Fibroblast of skin of abdomen (primary cell): ENCODE measurements at regions not wholly inside any gene's neighbourhood (a gene's known extent, or its start where the extent isn't known, plus 50 kb on each side); places are given as distances from the start of the nearest gene placed in this dataset.
"Not testable (repeated sequence)": the region's sequence is repeated elsewhere in the genome, so short reads cannot be mapped to it uniquely, and the experiment has no call there.

Experiments
- DNase-seq: peaks from one replicate; pipeline ENCODE4 v3.0.0-alpha.2; 2013

- no peak for DNase-seq
Measured at GRCh38 chr5:1667648-1668140, 131.9 kb downstream of the MRPL36 start.

- no peak for DNase-seq
Measured at GRCh38 chr5:1666812-1667588, 132.6 kb downstream of the MRPL36 start.

DNA sequence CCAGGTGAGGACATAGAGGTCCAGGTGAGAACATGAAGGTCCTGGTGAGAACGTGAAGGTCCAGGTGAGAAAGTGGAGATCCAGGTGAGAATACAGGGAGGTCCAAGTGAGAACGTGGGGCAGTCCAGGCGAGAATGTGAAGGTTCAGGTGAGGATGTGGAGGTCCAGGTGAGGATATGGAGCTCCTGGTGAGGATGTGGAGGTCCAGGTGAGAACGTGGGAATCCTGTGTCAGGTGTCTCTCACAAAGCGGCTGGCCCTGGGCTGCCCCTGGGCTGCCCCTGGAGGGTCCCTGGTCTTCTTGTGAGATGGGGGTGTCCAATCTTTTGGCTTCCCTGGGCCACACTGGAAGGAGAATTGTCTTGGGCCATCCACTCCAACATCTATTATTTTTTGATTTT lies 133.4 kb downstream of the MRPL36 start:
- DNase-seq: no peak

DNA sequence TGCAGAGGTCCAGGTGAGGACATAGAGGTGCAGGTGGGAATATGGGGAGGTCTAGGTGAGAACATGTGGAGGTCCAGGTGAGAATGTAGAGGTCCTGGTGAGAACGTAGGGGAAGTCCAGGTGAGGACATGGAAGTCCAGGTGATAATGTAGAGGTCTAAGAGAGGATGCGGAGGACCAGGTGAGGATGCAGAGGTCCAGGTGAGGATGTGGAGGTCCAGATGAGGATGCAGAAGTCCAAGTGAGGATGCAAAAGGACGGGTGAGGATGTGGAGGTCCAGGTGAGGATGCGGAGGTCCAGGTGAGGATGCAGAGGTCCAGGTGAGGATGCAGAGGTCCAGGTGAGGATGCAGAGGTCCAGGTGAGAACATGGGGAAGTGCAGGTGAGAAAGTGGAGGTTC lies 133.8 kb downstream of the MRPL36 start:
- no peak for DNase-seq

DNA sequence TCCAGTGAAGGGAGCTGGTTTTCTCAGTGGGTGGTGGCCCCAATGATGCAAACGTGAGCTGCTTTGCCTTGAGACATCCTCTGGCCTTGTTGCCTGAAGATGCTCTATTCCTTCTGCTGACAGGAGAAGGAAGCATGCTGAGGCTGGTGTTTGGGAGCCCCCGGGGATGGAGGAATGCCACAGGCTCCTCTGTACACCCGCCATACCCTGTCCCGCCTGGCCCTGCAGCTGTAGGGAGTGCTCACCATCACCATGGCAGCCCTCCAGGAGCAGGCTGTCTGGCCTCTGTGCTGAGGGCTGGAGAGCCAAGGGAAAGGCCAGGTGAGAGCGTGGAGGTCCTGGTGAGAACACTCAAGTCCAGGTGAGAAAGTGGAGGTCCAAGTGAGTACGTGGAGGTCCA lies 134.4 kb downstream of the MRPL36 start:
- no peak for DNase-seq

DNA sequence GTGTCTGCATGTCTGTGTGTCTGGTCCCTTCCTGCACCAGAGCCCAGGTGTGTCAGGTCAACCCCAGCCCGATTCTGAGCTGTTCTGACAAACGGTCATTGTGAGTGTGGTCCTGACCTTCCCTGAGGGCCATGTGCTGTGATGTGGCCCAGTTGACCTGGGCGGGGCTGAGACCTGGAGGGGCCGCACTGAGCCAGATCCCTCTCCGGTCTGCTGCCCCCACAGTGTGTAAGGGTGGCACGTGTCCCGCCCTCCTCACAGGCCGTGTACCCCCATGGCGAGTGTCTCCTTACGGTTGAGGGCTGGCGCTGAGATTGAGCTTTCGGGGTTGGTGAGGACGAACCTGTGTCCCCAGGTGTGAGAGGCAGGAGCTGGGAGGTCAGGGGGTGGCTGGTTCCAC lies 136.5 kb downstream of the MRPL36 start:
- DNase-seq: no peak

GRCh38 chr5:1662559-1663085 lies 137.0 kb downstream of the MRPL36 start:
- DNase-seq: no peak

DNA sequence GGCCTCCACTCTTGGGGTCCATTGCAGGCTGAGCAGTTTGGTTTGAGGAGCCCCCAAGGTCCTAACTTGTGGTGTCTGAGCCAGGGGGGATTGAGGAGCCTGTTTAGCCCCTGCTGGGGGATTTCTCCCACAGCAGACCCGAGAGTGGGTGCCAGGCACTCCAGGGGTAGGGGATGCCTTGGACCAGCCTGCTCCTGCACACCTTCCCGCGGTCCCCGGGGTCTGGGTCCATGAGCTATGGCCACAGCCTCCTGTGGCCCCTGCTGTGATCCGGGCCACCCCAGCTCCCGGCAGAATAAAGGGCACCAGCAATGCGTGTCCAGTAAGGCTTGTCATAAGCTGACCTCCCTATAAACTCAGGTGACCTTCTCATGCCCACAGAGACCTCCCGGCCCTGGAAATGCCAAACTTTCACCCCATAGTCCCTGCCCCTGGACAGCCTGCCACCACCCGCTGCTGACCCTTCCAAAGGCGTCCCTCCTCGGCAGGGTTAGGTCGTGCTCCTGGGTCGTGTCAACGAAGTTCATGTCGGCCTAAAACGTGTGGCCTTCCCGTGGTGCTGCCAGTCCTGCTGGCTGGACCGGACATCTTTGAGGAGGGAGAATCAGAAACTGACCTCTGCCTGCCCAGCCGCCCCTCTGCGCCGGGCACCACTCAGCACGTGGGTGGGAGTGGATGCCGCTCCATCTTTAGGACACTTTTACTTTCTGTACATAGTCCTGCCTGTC lies 137.6 kb downstream of the MRPL36 start:
- DNase-seq: no peak

- no peak for DNase-seq
Measured at GRCh38 chr5:1661311-1661710, 137.6 kb upstream of the LPCAT1 start.

- DNase-seq: no peak
Measured at GRCh38 chr5:1660511-1660910, 136.8 kb upstream of the LPCAT1 start.

GRCh38 chr5:1660001-1660400 lies 136.2 kb upstream of the LPCAT1 start:
- DNase-seq: no peak

GRCh38 chr5:1659100-1659981 lies 135.6 kb upstream of the LPCAT1 start:
- DNase-seq: no peak

DNA sequence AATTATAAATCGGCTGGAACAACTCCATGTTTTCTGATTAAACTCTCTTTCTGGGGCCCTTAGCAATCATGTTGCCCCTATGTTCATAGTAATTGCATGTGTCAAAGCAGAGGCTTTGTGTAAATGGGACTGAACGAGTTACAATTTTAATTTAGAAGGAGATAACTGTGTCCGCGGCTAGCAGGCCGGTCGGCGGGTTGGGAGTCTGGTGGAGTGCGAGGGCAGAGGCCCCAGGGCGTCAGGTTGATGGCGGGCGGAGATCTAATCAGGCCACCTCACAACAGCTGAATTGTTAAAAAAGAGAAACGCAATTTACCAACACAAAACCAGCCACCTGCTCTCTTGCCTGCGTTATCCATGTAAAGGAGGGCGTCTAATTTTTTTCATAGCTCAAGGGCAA lies 134.9 kb upstream of the LPCAT1 start:
- no peak for DNase-seq

DNA sequence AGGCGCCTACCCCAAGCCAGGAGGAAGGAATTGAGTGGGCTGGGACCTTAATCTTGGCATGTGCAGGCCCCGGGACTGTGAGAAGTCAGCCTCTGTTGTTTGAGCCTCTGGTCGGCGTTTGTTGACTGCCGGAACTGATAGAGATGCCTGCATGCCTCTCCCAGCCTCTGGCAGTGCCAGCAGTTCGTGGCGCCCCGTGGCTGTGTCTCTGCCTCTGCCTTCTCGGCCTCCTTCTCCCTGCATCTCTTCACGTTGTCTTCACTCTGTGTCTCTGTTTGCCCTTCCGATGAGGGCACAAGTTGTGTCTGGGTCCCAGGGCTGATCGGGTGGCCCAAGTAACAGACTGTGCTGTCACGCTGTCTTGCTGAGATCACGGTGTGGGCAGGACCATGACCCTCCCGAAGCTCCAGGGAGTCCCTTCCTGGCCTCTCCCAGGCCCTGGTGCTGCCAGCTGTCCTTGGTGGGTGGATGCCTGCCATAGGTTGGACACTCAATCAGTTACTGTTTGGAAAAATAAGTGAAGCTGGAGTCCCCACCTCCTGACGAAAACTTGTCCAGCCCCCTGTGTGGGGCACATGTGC lies 133.5 kb upstream of the LPCAT1 start:
- no peak for DNase-seq

- DNase-seq: no peak
Measured at GRCh38 chr5:1656271-1656975, 132.7 kb upstream of the LPCAT1 start.

- no peak for DNase-seq
Measured at GRCh38 chr5:1655496-1656270, 131.9 kb upstream of the LPCAT1 start.

GRCh38 chr5:1654786-1655495 lies 131.2 kb upstream of the LPCAT1 start:
- no peak for DNase-seq

GRCh38 chr5:1653698-1654651 lies 130.2 kb upstream of the LPCAT1 start:
- DNase-seq: not testable (repeated sequence)
